ENCODE measurements at regions not wholly inside any gene's neighbourhood (a gene's known extent, or its start where the extent isn't known, plus 50 kb on each side); places are given as distances from the start of the nearest gene placed in this dataset.

GRCh38 chr2:240335061-240335460, 100.4 kb upstream of the GPC1 start:
- TF ChIP-seq FOXM1 (IDR thresholded peaks at IDR 0.05; ENCODE audit: borderline replicate concordance) = no peak
- TF ChIP-seq BHLHE40 (IDR thresholded peaks at IDR 0.05; ENCODE audit: borderline replicate concordance) = no peak
